Retinal pigment epithelial cell (primary cell): ENCODE measurements at regions not wholly inside any gene's neighbourhood (a gene's known extent, or its start where the extent isn't known, plus 50 kb on each side); places are given as distances from the start of the nearest gene placed in this dataset.

Experiments used
- DNase-seq: peaks from one replicate; pipeline ENCODE4 v3.0.0-alpha.2; 2010; ENCODE audit warnings: low read depth
- H3K4me3 ChIP-seq: 2 replicates; pipeline ENCODE4 v1.5.1; 2011; ENCODE audit warnings: mild to moderate bottlenecking, low read length, control low read depth, moderate library complexity
- TF ChIP-seq, protein P1 (sequence below): conservative IDR thresholded peaks from 2 replicates; pipeline ENCODE4 v1.5.1; 2011; ENCODE audit warnings: low read depth, low read length, control low read depth, inconsistent platforms

DNA sequence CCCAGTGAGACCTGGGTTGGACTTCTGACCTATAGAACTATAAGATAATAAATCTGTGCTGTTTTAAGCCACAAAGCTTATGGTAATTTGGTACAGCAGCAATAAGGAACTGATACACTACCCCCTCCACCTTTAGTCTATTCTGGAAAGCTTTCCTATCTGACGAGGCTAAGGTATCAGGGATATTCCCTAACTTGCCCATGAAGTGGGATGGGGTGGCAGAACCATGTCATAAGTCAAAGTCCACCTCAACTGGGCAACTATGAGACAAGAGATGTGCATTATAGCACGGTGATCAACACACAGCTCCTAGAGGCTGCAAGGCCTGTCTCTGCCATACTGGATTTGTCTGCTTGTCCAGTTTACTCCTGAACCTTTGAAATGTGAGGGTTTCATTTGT lies 146.8 kb upstream of the RAD23B start:
- no peak for DNase-seq
- no peak overlapping the region for H3K4me3 ChIP-seq
- TF ChIP-seq, protein P1, sequence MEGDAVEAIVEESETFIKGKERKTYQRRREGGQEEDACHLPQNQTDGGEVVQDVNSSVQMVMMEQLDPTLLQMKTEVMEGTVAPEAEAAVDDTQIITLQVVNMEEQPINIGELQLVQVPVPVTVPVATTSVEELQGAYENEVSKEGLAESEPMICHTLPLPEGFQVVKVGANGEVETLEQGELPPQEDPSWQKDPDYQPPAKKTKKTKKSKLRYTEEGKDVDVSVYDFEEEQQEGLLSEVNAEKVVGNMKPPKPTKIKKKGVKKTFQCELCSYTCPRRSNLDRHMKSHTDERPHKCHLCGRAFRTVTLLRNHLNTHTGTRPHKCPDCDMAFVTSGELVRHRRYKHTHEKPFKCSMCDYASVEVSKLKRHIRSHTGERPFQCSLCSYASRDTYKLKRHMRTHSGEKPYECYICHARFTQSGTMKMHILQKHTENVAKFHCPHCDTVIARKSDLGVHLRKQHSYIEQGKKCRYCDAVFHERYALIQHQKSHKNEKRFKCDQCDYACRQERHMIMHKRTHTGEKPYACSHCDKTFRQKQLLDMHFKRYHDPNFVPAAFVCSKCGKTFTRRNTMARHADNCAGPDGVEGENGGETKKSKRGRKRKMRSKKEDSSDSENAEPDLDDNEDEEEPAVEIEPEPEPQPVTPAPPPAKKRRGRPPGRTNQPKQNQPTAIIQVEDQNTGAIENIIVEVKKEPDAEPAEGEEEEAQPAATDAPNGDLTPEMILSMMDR = no peak

DNA sequence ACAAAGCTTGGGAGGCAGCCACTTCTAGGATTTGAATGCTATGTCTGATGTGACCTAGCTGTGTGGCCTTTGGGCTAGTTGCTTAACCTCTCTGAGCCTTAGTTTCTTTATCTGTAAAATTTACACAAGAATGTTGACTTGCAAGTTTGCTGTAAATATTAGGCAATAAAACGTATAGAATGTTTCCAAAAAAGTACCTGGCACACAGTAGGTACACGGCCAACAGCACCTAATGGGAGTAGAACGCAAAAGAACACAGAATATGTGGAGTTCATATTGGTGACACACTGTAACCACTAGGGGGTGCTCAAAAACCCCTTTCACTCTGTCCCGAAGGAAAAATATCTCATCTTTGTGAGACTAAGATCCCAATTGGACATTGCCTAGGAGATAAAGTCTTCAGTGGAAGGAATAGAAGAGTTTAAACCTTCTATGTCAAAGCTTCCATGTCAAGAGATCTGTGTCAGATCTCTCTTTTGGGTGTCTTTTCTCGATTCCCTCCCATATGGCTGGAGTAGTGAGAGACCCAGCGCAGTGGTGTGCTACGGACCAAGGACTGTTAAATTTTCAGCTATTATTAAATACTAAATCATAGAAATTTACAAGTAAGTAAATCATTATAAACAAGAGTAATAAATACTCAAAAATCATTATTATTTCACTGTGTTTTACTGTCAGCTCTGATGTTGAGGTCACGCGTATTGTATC lies 145.4 kb upstream of the RAD23B start:
- DNase-seq = no peak
- H3K4me3 ChIP-seq = no peak overlapping the region
- TF ChIP-seq, protein P1 = peak; percentile 77

- no peak overlapping the region for H3K4me3 ChIP-seq
- DNase-seq = no peak
- TF ChIP-seq, protein P1 = no peak
These were observed 144.7 kb upstream of the RAD23B start for GRCh38 chr9:107138261-107138992.

GRCh38 chr9:107141967-107142366 lies 141.1 kb upstream of the RAD23B start:
- TF ChIP-seq, protein P1 = peak; percentile 46
- DNase-seq = no peak
- no peak overlapping the region for H3K4me3 ChIP-seq

DNA sequence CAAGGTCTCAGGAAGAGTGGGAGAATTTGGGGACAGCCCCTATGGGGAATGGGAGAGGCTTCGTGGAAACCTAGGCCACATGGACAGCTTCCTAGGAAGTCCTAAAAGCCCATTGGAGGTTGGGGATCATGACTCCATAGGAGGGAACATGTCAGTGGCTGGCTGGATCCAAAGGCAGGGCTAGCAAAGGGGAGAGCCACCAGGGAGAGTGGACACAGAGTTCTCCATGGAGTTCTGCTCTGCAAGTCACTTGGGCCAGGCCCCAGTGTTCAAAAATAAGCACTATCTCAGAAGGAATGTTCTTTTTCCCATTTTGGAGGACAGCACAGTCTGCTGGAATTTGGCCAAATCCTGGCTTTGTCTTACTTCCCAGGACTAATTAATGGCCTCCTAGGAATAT lies 140.6 kb upstream of the RAD23B start:
- no peak for DNase-seq
- TF ChIP-seq, protein P1 = no peak
- no peak overlapping the region for H3K4me3 ChIP-seq

GRCh38 chr9:107142896-107143603 lies 140.0 kb upstream of the RAD23B start:
- DNase-seq = no peak
- TF ChIP-seq, protein P1 = no peak

More at GRCh38 chr9:107142896-107143603, 140.0 kb upstream of the RAD23B start:
- H3K4me3 ChIP-seq = no peak overlapping the region
